ENCODE measurements at regions not wholly inside any gene's neighbourhood (a gene's known extent, or its start where the extent isn't known, plus 50 kb on each side); places are given as distances from the start of the nearest gene placed in this dataset.

- 90% methylated on average over 26 of the region's 26 CpGs for WGBS
- TF ChIP-seq SP1 (IDR thresholded peaks at IDR 0.05) = no peak
- TF ChIP-seq FOXA1 (IDR thresholded peaks at IDR 0.05) = no peak
- TF ChIP-seq HNF4G (IDR thresholded peaks at IDR 0.05) = no peak
- TF ChIP-seq MAX (IDR thresholded peaks at IDR 0.05) = no peak
- no peak for TF ChIP-seq RXRA (IDR thresholded peaks at IDR 0.05)
- TF ChIP-seq, protein P1, sequence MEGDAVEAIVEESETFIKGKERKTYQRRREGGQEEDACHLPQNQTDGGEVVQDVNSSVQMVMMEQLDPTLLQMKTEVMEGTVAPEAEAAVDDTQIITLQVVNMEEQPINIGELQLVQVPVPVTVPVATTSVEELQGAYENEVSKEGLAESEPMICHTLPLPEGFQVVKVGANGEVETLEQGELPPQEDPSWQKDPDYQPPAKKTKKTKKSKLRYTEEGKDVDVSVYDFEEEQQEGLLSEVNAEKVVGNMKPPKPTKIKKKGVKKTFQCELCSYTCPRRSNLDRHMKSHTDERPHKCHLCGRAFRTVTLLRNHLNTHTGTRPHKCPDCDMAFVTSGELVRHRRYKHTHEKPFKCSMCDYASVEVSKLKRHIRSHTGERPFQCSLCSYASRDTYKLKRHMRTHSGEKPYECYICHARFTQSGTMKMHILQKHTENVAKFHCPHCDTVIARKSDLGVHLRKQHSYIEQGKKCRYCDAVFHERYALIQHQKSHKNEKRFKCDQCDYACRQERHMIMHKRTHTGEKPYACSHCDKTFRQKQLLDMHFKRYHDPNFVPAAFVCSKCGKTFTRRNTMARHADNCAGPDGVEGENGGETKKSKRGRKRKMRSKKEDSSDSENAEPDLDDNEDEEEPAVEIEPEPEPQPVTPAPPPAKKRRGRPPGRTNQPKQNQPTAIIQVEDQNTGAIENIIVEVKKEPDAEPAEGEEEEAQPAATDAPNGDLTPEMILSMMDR (IDR thresholded peaks at IDR 0.05; ENCODE audit: low read depth, low read length, missing input control) = no peak
- TF ChIP-seq GABPA (IDR thresholded peaks at IDR 0.05 in 1 of 2, conservative IDR thresholded peaks at IDR 0.05 in 1 of 2) = no peak
- H3K27me3 ChIP-seq (ENCODE audit: control insufficient read depth in 4 of 4, insufficient read depth in 4 of 4, low read length in 3 of 4) = no peaks in the 10 kb centered on the region
- no peak overlapping the region for H3K27ac ChIP-seq (ENCODE audit: low read depth in 1 of 2, low read length in 2 of 2)
- H3K4me1 ChIP-seq (ENCODE audit: control insufficient read depth in 4 of 4, insufficient read depth in 4 of 4, low read length in 3 of 4) = peaks cover 0 to 5% (median 4%) of the 10 kb centered on the region in 4 donors
- H3K9me3 ChIP-seq (ENCODE audit: control insufficient read depth in 4 of 4, low read length in 3 of 4) = no peaks in the 10 kb centered on the region
- H3K9ac ChIP-seq (ENCODE audit: low read depth in 1 of 2, low read length in 2 of 2) = no peak overlapping the region
- H3K4me3 ChIP-seq (ENCODE audit: low read depth in 1 of 3, low read length in 3 of 3) = no peak overlapping the region
- no peaks in the 10 kb centered on the region for H3K36me3 ChIP-seq (ENCODE audit: control insufficient read depth in 4 of 4, insufficient read depth in 3 of 4, low read depth in 1 of 4, low read length in 3 of 4)
- DNase-seq (ENCODE audit: low spot score) = no peak
Measured at GRCh38 chr6:138682704-138683527, 90.7 kb upstream of the CCDC28A start.

DNA sequence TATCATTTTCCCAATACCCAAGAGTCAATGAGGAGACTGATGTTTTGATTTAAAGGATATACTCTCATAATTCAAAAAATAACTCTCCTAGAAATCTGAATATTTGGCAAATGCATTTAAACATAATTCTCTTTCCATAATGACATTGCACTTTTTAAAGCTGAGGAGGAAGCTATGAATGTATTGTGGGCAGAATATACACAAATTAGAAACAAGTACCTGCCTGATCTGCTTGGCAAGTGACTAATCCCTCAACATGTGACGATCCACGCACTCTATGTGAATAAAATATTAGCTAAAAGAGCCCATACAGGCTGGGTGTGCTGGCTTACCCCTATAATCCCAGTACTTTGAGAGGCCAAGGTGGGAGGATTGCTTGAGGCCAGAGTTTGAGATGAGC, 88.3 kb upstream of the CCDC28A start:
- TF ChIP-seq, protein P2, sequence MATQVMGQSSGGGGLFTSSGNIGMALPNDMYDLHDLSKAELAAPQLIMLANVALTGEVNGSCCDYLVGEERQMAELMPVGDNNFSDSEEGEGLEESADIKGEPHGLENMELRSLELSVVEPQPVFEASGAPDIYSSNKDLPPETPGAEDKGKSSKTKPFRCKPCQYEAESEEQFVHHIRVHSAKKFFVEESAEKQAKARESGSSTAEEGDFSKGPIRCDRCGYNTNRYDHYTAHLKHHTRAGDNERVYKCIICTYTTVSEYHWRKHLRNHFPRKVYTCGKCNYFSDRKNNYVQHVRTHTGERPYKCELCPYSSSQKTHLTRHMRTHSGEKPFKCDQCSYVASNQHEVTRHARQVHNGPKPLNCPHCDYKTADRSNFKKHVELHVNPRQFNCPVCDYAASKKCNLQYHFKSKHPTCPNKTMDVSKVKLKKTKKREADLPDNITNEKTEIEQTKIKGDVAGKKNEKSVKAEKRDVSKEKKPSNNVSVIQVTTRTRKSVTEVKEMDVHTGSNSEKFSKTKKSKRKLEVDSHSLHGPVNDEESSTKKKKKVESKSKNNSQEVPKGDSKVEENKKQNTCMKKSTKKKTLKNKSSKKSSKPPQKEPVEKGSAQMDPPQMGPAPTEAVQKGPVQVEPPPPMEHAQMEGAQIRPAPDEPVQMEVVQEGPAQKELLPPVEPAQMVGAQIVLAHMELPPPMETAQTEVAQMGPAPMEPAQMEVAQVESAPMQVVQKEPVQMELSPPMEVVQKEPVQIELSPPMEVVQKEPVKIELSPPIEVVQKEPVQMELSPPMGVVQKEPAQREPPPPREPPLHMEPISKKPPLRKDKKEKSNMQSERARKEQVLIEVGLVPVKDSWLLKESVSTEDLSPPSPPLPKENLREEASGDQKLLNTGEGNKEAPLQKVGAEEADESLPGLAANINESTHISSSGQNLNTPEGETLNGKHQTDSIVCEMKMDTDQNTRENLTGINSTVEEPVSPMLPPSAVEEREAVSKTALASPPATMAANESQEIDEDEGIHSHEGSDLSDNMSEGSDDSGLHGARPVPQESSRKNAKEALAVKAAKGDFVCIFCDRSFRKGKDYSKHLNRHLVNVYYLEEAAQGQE (IDR thresholded peaks at IDR 0.05) = no peak
- TF ChIP-seq GABPA (IDR thresholded peaks at IDR 0.05 in 1 of 2, conservative IDR thresholded peaks at IDR 0.05 in 1 of 2) (no peak), FOXA2 (IDR thresholded peaks at IDR 0.05) (no peak), ATF3 (IDR thresholded peaks at IDR 0.05) (no peak)

DNA sequence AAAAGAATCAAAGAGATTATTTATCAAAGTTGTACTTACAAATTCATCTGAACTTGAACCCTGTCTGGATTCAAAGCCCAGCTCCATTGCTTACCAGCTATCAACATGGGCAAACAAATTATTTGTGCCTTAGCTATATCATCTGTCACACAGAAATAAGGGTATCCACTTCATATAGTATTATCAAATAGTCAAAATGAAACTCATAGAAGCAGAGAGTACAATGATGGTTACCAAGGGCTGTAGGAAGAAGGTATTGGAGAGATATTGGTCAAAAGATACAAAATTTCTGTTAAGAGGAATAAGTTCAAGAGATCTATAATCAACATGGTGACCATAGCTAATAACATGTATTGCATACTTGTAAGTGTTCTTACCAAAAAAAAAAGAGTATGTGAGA, 87.8 kb upstream of the CCDC28A start:
- Histone ChIP-seq H3K36me3 (ENCODE audit: control insufficient read depth in 4 of 4, insufficient read depth in 3 of 4, low read depth in 1 of 4, low read length in 3 of 4) (no peaks in the 10 kb centered on the region), H3K9ac (ENCODE audit: low read depth in 1 of 2, low read length in 2 of 2) (no peak overlapping the region), H3K27ac (ENCODE audit: low read depth in 1 of 2, low read length in 2 of 2) (no peak overlapping the region), H3K9me3 (ENCODE audit: control insufficient read depth in 4 of 4, low read length in 3 of 4) (no peaks in the 10 kb centered on the region), H3K4me3 (ENCODE audit: low read depth in 1 of 3, low read length in 3 of 3) (no peak overlapping the region), H3K27me3 (ENCODE audit: control insufficient read depth in 4 of 4, insufficient read depth in 4 of 4, low read length in 3 of 4) (no peaks in the 10 kb centered on the region), H3K4me1 (ENCODE audit: control insufficient read depth in 4 of 4, insufficient read depth in 4 of 4, low read length in 3 of 4) (peaks cover 3 to 15% (median 12%) of the 10 kb centered on the region in 4 donors)
- no peak for DNase-seq (ENCODE audit: low spot score)
- TF ChIP-seq HNF4A (conservative IDR thresholded peaks at IDR 0.05) (no peak), ZBTB33 (IDR thresholded peaks at IDR 0.05) (no peak), RXRA (IDR thresholded peaks at IDR 0.05) (no peak), FOXA1 (IDR thresholded peaks at IDR 0.05) (no peak), EGR1 (IDR thresholded peaks at IDR 0.05; ENCODE audit: low read depth in 2 of 2) (no peak), GABPA (IDR thresholded peaks at IDR 0.05 in 1 of 2, conservative IDR thresholded peaks at IDR 0.05 in 1 of 2) (no peak), FOXA2 (IDR thresholded peaks at IDR 0.05) (no peak), SP1 (IDR thresholded peaks at IDR 0.05) (no peak), MAX (IDR thresholded peaks at IDR 0.05) (no peak)
- TF ChIP-seq, protein P2 (IDR thresholded peaks at IDR 0.05) = no peak

More for the DNA sequence above, 88.3 kb upstream of the CCDC28A start:
- Histone ChIP-seq H3K4me1 (ENCODE audit: control insufficient read depth in 4 of 4, insufficient read depth in 4 of 4, low read length in 3 of 4) (peaks cover 3 to 17% (median 9%) of the 10 kb centered on the region in 4 donors), H3K9ac (ENCODE audit: low read depth in 1 of 2, low read length in 2 of 2) (no peak overlapping the region), H3K36me3 (ENCODE audit: control insufficient read depth in 4 of 4, insufficient read depth in 3 of 4, low read depth in 1 of 4, low read length in 3 of 4) (no peaks in the 10 kb centered on the region), H3K27me3 (ENCODE audit: control insufficient read depth in 4 of 4, insufficient read depth in 4 of 4, low read length in 3 of 4) (no peaks in the 10 kb centered on the region), H3K27ac (ENCODE audit: low read depth in 1 of 2, low read length in 2 of 2) (no peak overlapping the region), H3K9me3 (ENCODE audit: control insufficient read depth in 4 of 4, low read length in 3 of 4) (no peaks in the 10 kb centered on the region), H3K4me3 (ENCODE audit: low read depth in 1 of 3, low read length in 3 of 3) (no peak overlapping the region)
- 91% methylated on average over 2 of the region's 2 CpGs for WGBS
- DNase-seq (ENCODE audit: low spot score) = no peak
